ENCODE measurements at regions not wholly inside any gene's neighbourhood (a gene's known extent, or its start where the extent isn't known, plus 50 kb on each side); places are given as distances from the start of the nearest gene placed in this dataset.

GRCh38 chr13:33583398-33583797, 234.6 kb upstream of the RFC3 start:
- no peak overlapping the region for H3K4me3 ChIP-seq (ENCODE audit: low read depth, low read length)
- DNase-seq (ENCODE audit: low read depth) = no peak
- no peak for TF ChIP-seq CTCF (IDR thresholded peaks at IDR 0.05; ENCODE audit: insufficient read depth, low read length)

- DNase-seq (ENCODE audit: low read depth) = no peak
- no peak for TF ChIP-seq CTCF (IDR thresholded peaks at IDR 0.05; ENCODE audit: insufficient read depth, low read length)
- no peak overlapping the region for H3K4me3 ChIP-seq (ENCODE audit: low read depth, low read length)
Measured at GRCh38 chr13:33590936-33591335, 227.0 kb upstream of the RFC3 start.

- no peak for DNase-seq (ENCODE audit: low read depth)
- H3K4me3 ChIP-seq (ENCODE audit: low read depth, low read length) = no peak overlapping the region
- no peak for TF ChIP-seq CTCF (IDR thresholded peaks at IDR 0.05; ENCODE audit: insufficient read depth, low read length)
Measured at GRCh38 chr13:33606692-33607091, 211.3 kb upstream of the RFC3 start.

- peak; percentile 5 for DNase-seq (ENCODE audit: low read depth)
- no peak for TF ChIP-seq CTCF (IDR thresholded peaks at IDR 0.05; ENCODE audit: insufficient read depth, low read length)
- peak overlapping the region; percentile 28 for H3K4me3 ChIP-seq (ENCODE audit: low read depth, low read length)
Measured at GRCh38 chr13:33610438-33611120, 207.4 kb upstream of the RFC3 start.

DNA sequence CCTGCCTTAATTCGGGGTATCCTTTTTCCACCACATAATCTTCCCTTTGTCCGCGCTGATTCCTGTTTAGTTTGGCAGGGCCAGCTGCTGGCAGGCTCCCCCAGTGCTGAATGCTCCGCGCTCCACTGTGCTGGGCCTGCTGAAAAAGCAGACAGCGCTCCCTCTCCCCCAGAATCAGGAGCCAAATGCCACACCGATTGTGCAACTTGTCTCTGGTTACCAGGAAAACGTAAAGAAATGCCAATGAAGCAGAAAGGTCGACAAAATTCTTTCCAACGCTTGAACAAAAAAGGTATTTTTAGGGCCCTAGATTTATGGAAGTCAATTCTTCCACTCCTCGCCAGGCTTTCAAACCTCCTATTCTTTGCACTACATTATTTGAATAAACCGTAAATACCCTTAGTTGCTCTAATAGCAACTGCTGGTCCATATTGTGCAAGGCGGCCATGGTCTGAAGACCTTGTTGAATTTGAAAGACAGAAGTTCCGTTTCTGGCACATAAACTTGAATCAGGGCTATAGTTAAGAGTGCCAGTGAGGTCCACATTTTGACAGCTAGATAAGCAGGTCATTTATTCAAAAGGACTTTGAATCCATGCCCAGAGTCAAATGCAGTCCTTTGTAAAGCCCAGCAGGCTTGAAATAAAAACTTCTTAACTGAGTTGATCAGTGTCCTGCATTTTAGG, 206.7 kb upstream of the RFC3 start:
- H3K4me3 ChIP-seq (ENCODE audit: low read depth, low read length) = peak overlapping the region; percentile 9
- no peak for TF ChIP-seq CTCF (IDR thresholded peaks at IDR 0.05; ENCODE audit: insufficient read depth, low read length)
- DNase-seq (ENCODE audit: low read depth) = peak; percentile 86

DNA sequence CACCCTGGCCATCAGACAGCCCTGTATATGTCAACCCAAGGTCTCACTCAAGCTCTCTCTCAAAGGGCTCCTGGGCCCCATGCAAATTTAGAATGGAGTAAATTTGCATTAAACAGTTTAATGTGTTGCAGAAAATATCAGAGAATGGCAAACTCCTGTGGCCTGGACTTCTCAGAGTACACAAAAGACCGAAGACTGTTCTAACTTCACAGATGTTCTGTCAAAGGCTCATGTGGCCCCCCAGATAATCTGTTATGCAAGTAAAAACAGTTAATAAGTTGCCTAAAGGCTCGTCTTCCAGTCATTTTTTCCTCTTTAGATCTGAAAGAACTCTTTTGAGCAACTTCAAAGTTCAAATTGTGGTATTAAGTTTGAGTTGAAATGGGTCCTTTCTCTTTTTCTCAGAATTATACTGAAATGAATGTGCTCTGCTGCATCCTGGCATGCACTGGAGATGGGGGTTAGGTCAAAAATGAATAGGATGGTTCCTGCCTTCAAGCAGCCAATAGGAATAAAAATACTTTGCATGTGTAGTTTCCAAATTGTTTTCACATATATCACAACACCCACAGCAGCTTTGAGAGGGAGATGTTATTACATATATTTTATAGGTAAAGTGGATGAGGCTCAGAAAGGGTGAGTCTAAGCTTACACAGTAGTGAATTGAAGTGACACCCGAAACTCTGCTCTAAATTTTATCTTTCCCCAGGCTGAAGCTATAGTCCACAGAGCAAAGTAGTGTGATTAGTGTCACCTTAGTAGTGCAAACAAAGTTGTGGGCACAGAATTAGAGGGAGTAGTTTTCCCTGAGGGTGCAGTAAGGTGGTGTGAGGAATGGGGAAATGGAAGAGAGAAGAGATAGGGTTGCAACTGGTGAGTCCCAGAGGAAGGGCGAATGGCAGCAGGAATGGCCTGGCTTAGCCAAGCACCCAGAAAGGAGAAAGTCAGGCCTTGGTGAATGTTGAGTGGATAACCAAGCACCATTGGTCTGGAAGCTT, 205.0 kb upstream of the RFC3 start:
- H3K4me3 ChIP-seq (ENCODE audit: low read depth, low read length) = no peak overlapping the region
- DNase-seq (ENCODE audit: low read depth) = no peak
- no peak for TF ChIP-seq CTCF (IDR thresholded peaks at IDR 0.05; ENCODE audit: insufficient read depth, low read length)

Measured in fibroblast of the aortic adventitia (primary cell).